CD14-positive monocyte (primary cell): ENCODE measurements at regions not wholly inside any gene's neighbourhood (a gene's known extent, or its start where the extent isn't known, plus 50 kb on each side); places are given as distances from the start of the nearest gene placed in this dataset.

Experiments
- DNase-seq, 3 donors: peaks; one replicate each; pipeline ENCODE4 v3.0.0-alpha.2; 2011 to 2022
- H2AFZ ChIP-seq: 2 replicates; pipeline ENCODE4 v1.6.0; 2012; ENCODE audit warnings: mild to moderate bottlenecking, low read depth, low read length, inconsistent platforms; ENCODE audit not compliant: insufficient read depth, poor library complexity, severe bottlenecking
- H3K27ac ChIP-seq, 2 donors: 1 replicate in 1 of 2; 2 replicates in 1 of 2; pipeline ENCODE4 v1.5.1; 2012 to 2013; ENCODE audit warnings: low read length in 2 of 2, control low read depth in 1 of 2, inconsistent platforms in 1 of 2, low read depth in 1 of 2, mild to moderate bottlenecking in 1 of 2
- H3K27me3 ChIP-seq, 2 donors: one replicate each; pipeline versions ENCODE4 v1.6.0 to v1.6.1; 2011 to 2013; ENCODE audit warnings: low read length in 2 of 2; ENCODE audit not compliant: control insufficient read depth in 2 of 2, insufficient read depth in 2 of 2
- H3K36me3 ChIP-seq, 2 donors: replicated peaks in 1 of 2; 1 replicate in 1 of 2; 2 replicates in 1 of 2; pipeline versions ENCODE4 v1.5.1 to v1.6.1; 2012 to 2013; ENCODE audit warnings: low read length in 2 of 2, control low read depth in 1 of 2, inconsistent platforms in 1 of 2, mild to moderate bottlenecking in 1 of 2; ENCODE audit not compliant: insufficient read depth in 2 of 2, control insufficient read depth in 1 of 2
- H3K4me1 ChIP-seq, 2 donors: 1 replicate in 1 of 2; 2 replicates in 1 of 2; pipeline versions ENCODE4 v1.5.1 to v1.6.1; 2012 to 2013; ENCODE audit warnings: low read length in 2 of 2, control low read depth in 1 of 2, inconsistent platforms in 1 of 2, mild to moderate bottlenecking in 1 of 2, moderate library complexity in 1 of 2; ENCODE audit not compliant: insufficient read depth in 2 of 2, control insufficient read depth in 1 of 2
- H3K4me2 ChIP-seq: replicated peaks from 2 replicates; pipeline ENCODE3; 2012; ENCODE audit warnings: low read length, moderate library complexity, mild to moderate bottlenecking; ENCODE audit not compliant: poor library complexity, severe bottlenecking; ENCODE audit errors: extremely low read depth
- H3K4me3 ChIP-seq, 3 experiments: fragments of 200-600 bp in 1 of 3; sonication (generic) in 1 of 3; replicated peaks in 1 of 3; 1 replicate in 2 of 3; 2 replicates in 1 of 3; pipeline ENCODE4 v1.5.1; 2011 to 2013; ENCODE audit warnings: low read length in 3 of 3, mild to moderate bottlenecking in 3 of 3, control low read depth in 2 of 3, low read depth in 2 of 3, inconsistent platforms in 1 of 3, moderate library complexity in 1 of 3
- H3K79me2 ChIP-seq: 2 replicates; pipeline ENCODE4 v1.6.0; 2012; ENCODE audit warnings: mild to moderate bottlenecking, control low read depth, inconsistent platforms, low read length, moderate library complexity; ENCODE audit not compliant: insufficient read depth
- H3K9ac ChIP-seq: 2 replicates; pipeline ENCODE4 v1.6.0; 2017; ENCODE audit warnings: low read length, mild to moderate bottlenecking; ENCODE audit not compliant: insufficient read depth, poor library complexity, severe bottlenecking
- H3K9me3 ChIP-seq, 2 donors: replicated peaks in 1 of 2; 1 replicate in 1 of 2; 2 replicates in 1 of 2; pipeline versions ENCODE4 v1.5.1 to v1.6.1; 2012 to 2013; ENCODE audit warnings: low read length in 2 of 2, control low read depth in 1 of 2; ENCODE audit not compliant: control insufficient read depth in 1 of 2, insufficient read depth in 1 of 2
- H4K20me1 ChIP-seq: 2 replicates; pipeline ENCODE4 v1.6.0; 2012; ENCODE audit warnings: mild to moderate bottlenecking, low read length, control low read depth, moderate library complexity; ENCODE audit not compliant: insufficient read depth
- H3K27ac Mint-ChIP-seq, 7 donors: one replicate each; pipeline ENCODE4 v1.8.0; 2020; ENCODE audit warnings: mild to moderate bottlenecking in 7 of 7, mixed read lengths in 7 of 7, moderate library complexity in 6 of 7, inconsistent platforms in 2 of 7
- H3K27me3 Mint-ChIP-seq, 3 donors: one replicate each; pipeline ENCODE4 v1.8.0; 2021 to 2022; ENCODE audit warnings: low read depth in 3 of 3, mild to moderate bottlenecking in 3 of 3, mixed read lengths in 3 of 3, moderate library complexity in 3 of 3, inconsistent platforms in 1 of 3
- H3K36me3 Mint-ChIP-seq, 2 donors: one replicate each; pipeline ENCODE4 v1.8.0; 2020; ENCODE audit warnings: mixed read lengths in 2 of 2, inconsistent platforms in 1 of 2, mild to moderate bottlenecking in 1 of 2
- H3K4me1 Mint-ChIP-seq: one replicate; pipeline ENCODE4 v1.8.0; 2020; ENCODE audit warnings: mild to moderate bottlenecking, mixed read lengths
- H3K4me3 Mint-ChIP-seq, 2 donors: one replicate each; pipeline ENCODE4 v1.8.0; 2020; ENCODE audit warnings: mild to moderate bottlenecking in 2 of 2, mixed read lengths in 2 of 2, moderate library complexity in 1 of 2
- H3K9me3 Mint-ChIP-seq, 7 donors: one replicate each; pipeline ENCODE4 v1.8.0; 2020 to 2022; ENCODE audit warnings: mixed read lengths in 7 of 7, mild to moderate bottlenecking in 6 of 7, moderate library complexity in 6 of 7, inconsistent platforms in 2 of 7
- CTCF ChIP-seq: fragments of 200-600 bp; IDR thresholded peaks from one replicate; pipeline ENCODE4 v1.8.0; 2022; ENCODE audit warnings: antibody characterized with exemption, mild to moderate bottlenecking
- WGBS: methylation state at CpG from one replicate; pipeline ENCODE4 v1.1.5; 2013; ENCODE audit warnings: missing lambda C conversion rate; ENCODE audit not compliant: insufficient coverage; 5-methylcytosine and 5-hydroxymethylcytosine counted together
- intact Hi-C, 2 donors: fragments of 100-400 bp; cut with micrococcal nuclease; formaldehyde crosslinking; loops; one replicate each; pipeline versions ENCODE4 v1.15.0 to v1.15.1; 2023

- Mint-ChIP-seq H3K36me3 (no peaks in the 10 kb centered on the region), H3K27ac (no peak overlapping the region), H3K9me3 (peaks cover 0 to 6% (median 3%) of the 10 kb centered on the region in 7 donors), H3K4me3 (no peak overlapping the region), H3K4me1 (no peaks in the 10 kb centered on the region), H3K27me3 (peaks cover 0 to 3% (median 0%) of the 10 kb centered on the region in 3 donors)
- no peak overlapping the region for H2AFZ ChIP-seq
- H3K4me1 ChIP-seq, result no peaks in the 10 kb centered on the region
- H3K9me3 ChIP-seq, result peaks cover 2 to 6% of the 10 kb centered on the region in 2 donors
- H3K9ac ChIP-seq, result no peak overlapping the region
- no peaks in the 10 kb centered on the region for H3K79me2 ChIP-seq
- H3K4me2 ChIP-seq, result no peak overlapping the region
- H3K36me3 ChIP-seq, result no peaks in the 10 kb centered on the region
- no peaks in the 10 kb centered on the region for H3K27me3 ChIP-seq
- DNase-seq, result no peak
- no peak for TF ChIP-seq CTCF
- H3K27ac ChIP-seq, result no peak overlapping the region
- no peaks in the 10 kb centered on the region for H4K20me1 ChIP-seq
- no CpG with 5 or more reads among the region's 1 CpG for WGBS
- no peak overlapping the region for H3K4me3 ChIP-seq
- intact Hi-C loops, result no loop called here
Measured at GRCh38 chr3:107100137-107100536, 277.1 kb upstream of the CCDC54 start.

GRCh38 chr3:107100573-107100972, 276.7 kb upstream of the CCDC54 start:
- WGBS, result no CpG with 5 or more reads among the region's 1 CpG
- no peak for TF ChIP-seq CTCF
- no peaks in the 10 kb centered on the region for H3K79me2 ChIP-seq
- H3K27ac ChIP-seq, result no peak overlapping the region
- H2AFZ ChIP-seq, result no peak overlapping the region
- no peaks in the 10 kb centered on the region for H4K20me1 ChIP-seq
- no peak overlapping the region for H3K4me2 ChIP-seq
- Mint-ChIP-seq H3K4me1 (no peaks in the 10 kb centered on the region), H3K36me3 (no peaks in the 10 kb centered on the region), H3K9me3 (peaks cover 1 to 6% (median 3%) of the 10 kb centered on the region in 7 donors), H3K27ac (no peak overlapping the region), H3K27me3 (peaks cover 0 to 3% (median 0%) of the 10 kb centered on the region in 3 donors), H3K4me3 (no peak overlapping the region)
- H3K27me3 ChIP-seq, result no peaks in the 10 kb centered on the region
- H3K9me3 ChIP-seq, result peaks cover 4 to 8% of the 10 kb centered on the region in 2 donors
- no peaks in the 10 kb centered on the region for H3K4me1 ChIP-seq
- no peaks in the 10 kb centered on the region for H3K36me3 ChIP-seq
- H3K4me3 ChIP-seq, result no peak overlapping the region
- no peak for DNase-seq
- intact Hi-C loops, result no loop called here
- H3K9ac ChIP-seq, result no peak overlapping the region
